Trophoblast cell (in vitro differentiated cells and primary cell): ENCODE measurements at regions not wholly inside any gene's neighbourhood (a gene's known extent, or its start where the extent isn't known, plus 50 kb on each side); places are given as distances from the start of the nearest gene placed in this dataset.

Experiments used
- DNase-seq, 2 donors: peaks; one replicate each; pipeline ENCODE4 v3.0.0-alpha.2; 2016
- H2AFZ ChIP-seq: 2 replicates; pipeline ENCODE4 v1.6.1; 2013; ENCODE audit warnings: low read length, moderate library complexity, mild to moderate bottlenecking; ENCODE audit not compliant: insufficient read depth, poor library complexity
- H2AK5ac ChIP-seq: 2 replicates; pipeline ENCODE4 v1.6.1; 2013; ENCODE audit warnings: mild to moderate bottlenecking, low read length
- H2BK120ac ChIP-seq: 2 replicates; pipeline ENCODE4 v1.6.1; 2013; ENCODE audit warnings: low read length, mild to moderate bottlenecking, moderate library complexity; ENCODE audit not compliant: insufficient read depth, poor library complexity
- H2BK12ac ChIP-seq: 2 replicates; pipeline ENCODE4 v1.6.1; 2013; ENCODE audit warnings: mild to moderate bottlenecking, low read length, moderate library complexity
- H2BK5ac ChIP-seq: 2 replicates; pipeline ENCODE4 v1.6.1; 2013; ENCODE audit warnings: low read length, low read depth, moderate library complexity, mild to moderate bottlenecking; ENCODE audit not compliant: poor library complexity
- H3K14ac ChIP-seq: 2 replicates; pipeline ENCODE4 v1.6.1; 2013; ENCODE audit warnings: mild to moderate bottlenecking, low read length
- H3K18ac ChIP-seq: 2 replicates; pipeline ENCODE4 v1.6.1; 2013; ENCODE audit warnings: mild to moderate bottlenecking, low read length
- H3K23ac ChIP-seq: 2 replicates; pipeline ENCODE4 v1.6.1; 2013; ENCODE audit warnings: low read length
- H3K27ac ChIP-seq: 2 replicates; pipeline ENCODE4 v1.5.1; 2013; ENCODE audit warnings: low read depth, mild to moderate bottlenecking, inconsistent platforms, low read length, moderate library complexity
- H3K27me3 ChIP-seq: 2 replicates; pipeline ENCODE4 v1.6.1; 2013; ENCODE audit warnings: inconsistent platforms, mild to moderate bottlenecking, low read length, moderate library complexity; ENCODE audit not compliant: insufficient read depth
- H3K36me3 ChIP-seq, 2 experiments: 1 replicate in 1 of 2; 2 replicates in 1 of 2; pipeline ENCODE4 v1.6.1; 2013; ENCODE audit warnings: low read length in 2 of 2, mild to moderate bottlenecking in 2 of 2, moderate library complexity in 1 of 2; ENCODE audit not compliant: insufficient read depth in 2 of 2, control insufficient read depth in 1 of 2
- H3K4ac ChIP-seq: 2 replicates; pipeline ENCODE4 v1.6.1; 2013; ENCODE audit warnings: low read depth, mild to moderate bottlenecking, low read length, moderate library complexity
- H3K4me1 ChIP-seq, 2 experiments: 1 replicate in 1 of 2; 2 replicates in 1 of 2; pipeline ENCODE4 v1.6.1; 2013; ENCODE audit warnings: low read length in 2 of 2, mild to moderate bottlenecking in 2 of 2, moderate library complexity in 1 of 2; ENCODE audit not compliant: insufficient read depth in 2 of 2, control insufficient read depth in 1 of 2
- H3K4me2 ChIP-seq: 2 replicates; pipeline ENCODE4 v1.6.1; 2013; ENCODE audit warnings: inconsistent platforms, mild to moderate bottlenecking, low read length, moderate library complexity
- H3K4me3 ChIP-seq: 2 replicates; pipeline ENCODE4 v1.5.1; 2013; ENCODE audit warnings: mild to moderate bottlenecking, low read depth, low read length, inconsistent platforms
- H3K79me1 ChIP-seq: one replicate; pipeline ENCODE4 v1.6.1; 2013; ENCODE audit warnings: low read length
- H3K79me2 ChIP-seq: 2 replicates; pipeline ENCODE4 v1.6.1; 2013; ENCODE audit warnings: low read length, mild to moderate bottlenecking; ENCODE audit not compliant: control insufficient read depth, insufficient read depth, poor library complexity
- H3K9ac ChIP-seq: 2 replicates; pipeline ENCODE4 v1.6.1; 2013; ENCODE audit warnings: mild to moderate bottlenecking, low read length
- H3K9me3 ChIP-seq: 2 replicates; pipeline ENCODE4 v1.6.1; 2013; ENCODE audit warnings: low read depth, mild to moderate bottlenecking, control low read depth, inconsistent platforms, low read length; ENCODE audit not compliant: insufficient read depth
- H4K12ac ChIP-seq: 2 replicates; pipeline ENCODE4 v1.6.1; 2013; ENCODE audit warnings: low read depth, mild to moderate bottlenecking, low read length, moderate library complexity
- H4K8ac ChIP-seq: 2 replicates; pipeline ENCODE4 v1.6.1; 2013; ENCODE audit warnings: low read depth, mild to moderate bottlenecking, low read length, moderate library complexity
- H4K91ac ChIP-seq: one replicate; pipeline ENCODE4 v1.6.1; 2013; ENCODE audit warnings: low read depth, mild to moderate bottlenecking, low read length, moderate library complexity
- WGBS: extraction: QIAGEN DNeasy Blood & Tissue Kit; methylation state at CpG from one replicate; pipeline ENCODE4 v1.1.7; 2013; ENCODE audit warnings: missing lambda C conversion rate; ENCODE audit not compliant: insufficient read length, insufficient coverage; ENCODE audit errors: extremely low coverage; 5-methylcytosine and 5-hydroxymethylcytosine counted together

DNA sequence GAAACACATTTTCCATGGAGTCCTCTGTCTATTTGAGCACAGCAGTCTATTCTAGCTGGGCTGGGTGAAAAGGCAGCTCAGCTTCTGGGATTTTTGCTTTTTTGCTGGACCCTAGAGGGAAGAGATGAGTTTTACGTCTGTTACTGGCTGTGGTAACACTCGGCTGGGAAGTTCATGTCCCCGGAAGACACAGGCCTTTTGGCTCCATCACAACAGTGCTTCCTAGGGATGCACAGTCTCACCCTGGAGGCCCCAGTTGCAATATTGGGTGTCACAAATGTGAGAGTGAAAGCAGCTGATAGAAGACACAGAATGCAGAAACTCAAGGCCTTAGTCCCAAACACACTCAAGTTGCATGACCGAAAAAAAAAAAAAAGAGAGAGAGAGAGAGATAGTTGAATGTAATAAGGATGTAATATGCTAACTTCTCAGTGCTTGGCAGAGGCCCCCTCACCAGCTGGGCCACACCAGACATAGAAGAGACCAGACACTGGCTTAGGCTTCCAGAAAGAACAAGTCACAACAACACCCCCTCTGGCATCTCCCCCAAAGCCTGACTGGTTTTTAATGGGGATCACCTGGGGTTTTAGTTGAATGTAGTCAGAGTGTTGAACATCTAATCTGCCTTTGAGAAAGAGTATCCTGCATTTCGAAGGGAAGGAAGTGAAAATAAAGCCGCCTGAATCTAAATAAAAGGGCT is 545.4 kb upstream of the FZD8 start:
- no peak for DNase-seq
- Histone ChIP-seq H3K79me1 (no peaks in the 10 kb centered on the region), H3K23ac (no peak overlapping the region), H3K27me3 (no peaks in the 10 kb centered on the region), H3K14ac (no peak overlapping the region), H3K4me3 (no peak overlapping the region), H2BK12ac (no peak overlapping the region), H3K27ac (no peak overlapping the region), H3K9me3 (no peaks in the 10 kb centered on the region), H4K12ac (no peak overlapping the region), H3K18ac (no peak overlapping the region), H2AFZ (no peak overlapping the region), H4K91ac (no peak overlapping the region), H3K79me2 (no peaks in the 10 kb centered on the region), H2BK120ac (no peak overlapping the region), H3K9ac (peak overlapping the region; percentile 35), H3K4ac (no peak overlapping the region), H3K4me2 (no peak overlapping the region), H3K4me1 (peaks cover 0 to 3% of the 10 kb centered on the region in 2 experiments), H3K36me3 (no peaks in the 10 kb centered on the region), H2BK5ac (no peak overlapping the region), H2AK5ac (no peak overlapping the region), H4K8ac (no peak overlapping the region)
- WGBS = no CpG with 5 or more reads among the region's 6 CpGs

DNA sequence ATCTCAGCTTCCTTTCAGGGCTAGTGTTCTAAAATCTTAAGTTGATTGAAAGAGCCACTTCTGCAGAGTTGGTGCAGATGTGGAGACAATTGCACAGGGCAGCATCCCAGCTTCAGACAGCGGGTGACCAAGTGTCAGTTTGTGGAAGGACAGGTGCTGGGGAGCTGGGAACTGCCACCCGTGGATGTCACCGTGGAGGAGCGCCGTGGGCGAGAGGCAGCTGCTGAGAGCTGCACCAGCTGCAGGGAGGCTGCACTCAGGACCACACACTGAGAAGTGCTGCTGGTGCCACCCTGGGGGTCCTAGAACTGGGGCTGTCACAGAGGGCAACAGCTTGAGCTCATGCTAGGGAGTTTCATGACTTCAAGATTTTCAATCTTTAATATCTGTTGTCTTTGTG is 543.0 kb upstream of the FZD8 start:
- Histone ChIP-seq H2AFZ (no peak overlapping the region), H3K36me3 (no peaks in the 10 kb centered on the region), H3K4ac (no peak overlapping the region), H3K79me1 (no peaks in the 10 kb centered on the region), H3K4me1 (peaks cover 0 to 3% of the 10 kb centered on the region in 2 experiments), H3K4me3 (no peak overlapping the region), H3K18ac (no peak overlapping the region), H3K23ac (no peak overlapping the region), H2BK120ac (no peak overlapping the region), H3K27me3 (no peaks in the 10 kb centered on the region), H3K79me2 (no peaks in the 10 kb centered on the region), H2BK12ac (no peak overlapping the region), H3K9me3 (no peaks in the 10 kb centered on the region), H4K12ac (no peak overlapping the region), H2AK5ac (no peak overlapping the region), H3K14ac (no peak overlapping the region), H4K91ac (no peak overlapping the region), H3K9ac (no peak overlapping the region), H4K8ac (no peak overlapping the region), H2BK5ac (no peak overlapping the region), H3K4me2 (no peak overlapping the region), H3K27ac (no peak overlapping the region)
- no peak for DNase-seq
- no CpG with 5 or more reads among the region's 6 CpGs for WGBS

DNA sequence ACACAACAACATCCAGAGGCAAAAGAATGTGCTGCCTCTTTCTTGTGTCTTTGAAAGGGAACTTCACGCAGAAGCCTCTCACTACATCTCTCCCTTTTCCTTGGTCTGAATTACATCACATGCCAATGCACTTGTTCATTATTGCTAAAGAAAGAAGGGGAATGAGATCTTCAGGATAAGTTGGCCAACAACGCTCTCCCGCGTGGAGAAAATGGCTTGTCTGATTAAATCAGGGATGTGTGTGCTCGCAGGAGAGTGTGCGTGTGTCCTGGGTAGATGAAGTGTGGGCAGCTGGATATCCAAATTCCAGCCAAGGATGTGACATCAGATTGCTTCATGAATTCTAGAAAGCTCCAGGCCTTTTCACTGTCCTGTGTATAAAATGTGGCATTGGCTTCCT is 541.6 kb upstream of the FZD8 start:
- peaks cover 0 to 3% of the 10 kb centered on the region in 2 experiments for H3K4me1 ChIP-seq
- H2BK5ac ChIP-seq = no peak overlapping the region
- WGBS = no CpG with 5 or more reads among the region's 6 CpGs
- no peak overlapping the region for H2BK120ac ChIP-seq
- H3K4me3 ChIP-seq = no peak overlapping the region
- H3K79me2 ChIP-seq = no peaks in the 10 kb centered on the region
- H3K9ac ChIP-seq = no peak overlapping the region
- no peaks in the 10 kb centered on the region for H3K27me3 ChIP-seq
- no peak overlapping the region for H3K14ac ChIP-seq
- H3K9me3 ChIP-seq = no peaks in the 10 kb centered on the region
- no peak overlapping the region for H4K12ac ChIP-seq
- peak; percentile 81 to 92 for DNase-seq
- no peak overlapping the region for H2BK12ac ChIP-seq
- no peak overlapping the region for H4K91ac ChIP-seq
- H3K18ac ChIP-seq = no peak overlapping the region
- no peak overlapping the region for H3K23ac ChIP-seq
- no peaks in the 10 kb centered on the region for H3K79me1 ChIP-seq
- no peak overlapping the region for H3K4me2 ChIP-seq
- H3K4ac ChIP-seq = no peak overlapping the region
- no peak overlapping the region for H3K27ac ChIP-seq
- H2AK5ac ChIP-seq = no peak overlapping the region
- H3K36me3 ChIP-seq = no peaks in the 10 kb centered on the region
- H4K8ac ChIP-seq = no peak overlapping the region
- no peak overlapping the region for H2AFZ ChIP-seq

DNA sequence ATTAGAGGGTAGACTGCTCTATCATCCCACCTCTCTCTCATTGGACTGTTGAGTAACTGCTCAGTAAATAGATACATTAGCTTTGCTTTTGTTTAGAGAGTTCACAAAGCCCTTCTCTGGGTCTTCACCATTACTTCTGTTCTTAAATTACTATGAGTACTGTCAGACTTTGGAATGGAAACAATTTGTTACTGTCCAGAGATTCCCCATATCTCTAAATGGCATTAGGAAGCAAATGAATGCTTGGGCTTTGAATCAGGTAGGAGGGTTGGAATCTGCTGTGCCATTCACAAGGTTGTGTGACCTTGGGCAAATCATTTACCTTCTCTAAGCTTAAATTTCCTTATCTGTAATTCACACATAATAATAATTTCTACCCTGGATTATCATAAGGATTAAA is 541.0 kb upstream of the FZD8 start:
- Histone ChIP-seq H2BK5ac (no peak overlapping the region), H3K14ac (no peak overlapping the region), H3K27ac (no peak overlapping the region), H2AK5ac (no peak overlapping the region), H3K79me1 (no peaks in the 10 kb centered on the region), H3K27me3 (no peaks in the 10 kb centered on the region), H4K91ac (no peak overlapping the region), H4K8ac (no peak overlapping the region), H2AFZ (no peak overlapping the region), H4K12ac (no peak overlapping the region), H3K4me1 (peaks cover 0 to 3% of the 10 kb centered on the region in 2 experiments), H3K4ac (no peak overlapping the region), H3K4me2 (no peak overlapping the region), H2BK12ac (no peak overlapping the region), H3K4me3 (no peak overlapping the region), H3K9me3 (no peaks in the 10 kb centered on the region), H2BK120ac (no peak overlapping the region), H3K36me3 (no peaks in the 10 kb centered on the region), H3K9ac (no peak overlapping the region), H3K23ac (no peak overlapping the region), H3K18ac (no peak overlapping the region), H3K79me2 (no peaks in the 10 kb centered on the region)
- peak; percentile 5 to 79 for DNase-seq
